SK-N-SH (cell line): ENCODE measurements at regions not wholly inside any gene's neighbourhood (a gene's known extent, or its start where the extent isn't known, plus 50 kb on each side); places are given as distances from the start of the nearest gene placed in this dataset.

Experiments used
- ELF1 ChIP-seq: IDR thresholded peaks from 2 replicates; pipeline ENCODE4 v1.4.0; 2012
- MEF2A ChIP-seq: IDR thresholded peaks from 2 replicates; pipeline ENCODE4 v1.4.0; 2012; ENCODE audit warnings: low read depth, borderline replicate concordance
- RAD21 ChIP-seq: IDR thresholded peaks from 2 replicates; pipeline ENCODE4 v1.6.1; 2012; ENCODE audit warnings: mild to moderate bottlenecking, low read length
- SMC3 ChIP-seq: IDR thresholded peaks from 2 replicates; pipeline ENCODE4 v1.6.1; 2012; ENCODE audit warnings: low read depth, low read length, improper control_type of control experiment
- TF ChIP-seq, protein P1 (sequence below): fragments of 200-600 bp; sonication (generic); IDR thresholded peaks from 2 replicates; pipeline ENCODE4 v1.6.1; 2017; ENCODE audit warnings: antibody characterized with exemption, mild to moderate bottlenecking, moderate library complexity

DNA sequence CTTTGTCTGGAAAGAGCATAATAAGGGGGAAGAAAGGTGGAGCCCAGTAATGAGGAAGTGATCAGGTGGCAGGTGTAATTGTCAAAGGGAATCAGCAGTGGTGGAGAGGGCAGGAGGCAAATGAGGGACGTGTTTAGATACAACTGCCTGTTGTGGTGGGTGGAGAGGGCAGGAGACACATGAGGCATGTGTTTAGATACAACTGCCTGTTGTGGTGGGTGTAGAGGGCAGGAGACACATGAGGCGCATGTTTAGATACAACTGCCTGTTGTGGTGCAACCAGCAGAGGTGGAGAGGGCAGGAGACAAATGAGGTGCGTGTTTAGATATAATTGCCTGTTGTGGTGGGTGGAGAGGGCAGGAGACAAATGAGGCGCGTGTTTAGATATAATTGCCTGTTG lies 173.1 kb downstream of the ANKRD30B start:
- TF ChIP-seq SMC3 (no peak), RAD21 (no peak), ELF1 (no peak), MEF2A (no peak)
- TF ChIP-seq, protein P1, sequence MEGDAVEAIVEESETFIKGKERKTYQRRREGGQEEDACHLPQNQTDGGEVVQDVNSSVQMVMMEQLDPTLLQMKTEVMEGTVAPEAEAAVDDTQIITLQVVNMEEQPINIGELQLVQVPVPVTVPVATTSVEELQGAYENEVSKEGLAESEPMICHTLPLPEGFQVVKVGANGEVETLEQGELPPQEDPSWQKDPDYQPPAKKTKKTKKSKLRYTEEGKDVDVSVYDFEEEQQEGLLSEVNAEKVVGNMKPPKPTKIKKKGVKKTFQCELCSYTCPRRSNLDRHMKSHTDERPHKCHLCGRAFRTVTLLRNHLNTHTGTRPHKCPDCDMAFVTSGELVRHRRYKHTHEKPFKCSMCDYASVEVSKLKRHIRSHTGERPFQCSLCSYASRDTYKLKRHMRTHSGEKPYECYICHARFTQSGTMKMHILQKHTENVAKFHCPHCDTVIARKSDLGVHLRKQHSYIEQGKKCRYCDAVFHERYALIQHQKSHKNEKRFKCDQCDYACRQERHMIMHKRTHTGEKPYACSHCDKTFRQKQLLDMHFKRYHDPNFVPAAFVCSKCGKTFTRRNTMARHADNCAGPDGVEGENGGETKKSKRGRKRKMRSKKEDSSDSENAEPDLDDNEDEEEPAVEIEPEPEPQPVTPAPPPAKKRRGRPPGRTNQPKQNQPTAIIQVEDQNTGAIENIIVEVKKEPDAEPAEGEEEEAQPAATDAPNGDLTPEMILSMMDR: no peak
